H9 (cell line): ENCODE measurements at regions not wholly inside any gene's neighbourhood (a gene's known extent, or its start where the extent isn't known, plus 50 kb on each side); places are given as distances from the start of the nearest gene placed in this dataset.

ENCODE experiments used
- DNase-seq: peaks from one replicate; pipeline ENCODE4 v3.0.0-alpha.2; 2017
- H2AFZ ChIP-seq: one replicate; pipeline ENCODE4 v1.6.1; 2013; ENCODE audit warnings: mild to moderate bottlenecking, low read length, control low read depth, moderate library complexity
- H2AK5ac ChIP-seq: 2 replicates; pipeline ENCODE4 v1.6.1; 2013; ENCODE audit warnings: low read length, control low read depth, mixed read lengths; ENCODE audit not compliant: insufficient read length
- H2BK120ac ChIP-seq: one replicate; pipeline ENCODE4 v1.6.1; 2013; ENCODE audit warnings: low read depth, mild to moderate bottlenecking, low read length, control low read depth, inconsistent platforms; ENCODE audit not compliant: poor library complexity, severe bottlenecking
- H2BK12ac ChIP-seq: 2 replicates; pipeline ENCODE4 v1.6.1; 2013; ENCODE audit warnings: low read length, control low read depth, mixed read lengths, low read depth; ENCODE audit not compliant: insufficient read length
- H2BK15ac ChIP-seq: 2 replicates; pipeline ENCODE4 v1.6.1; 2013; ENCODE audit warnings: low read depth, low read length, control low read depth
- H2BK20ac ChIP-seq: one replicate; pipeline ENCODE4 v1.6.1; 2013; ENCODE audit warnings: low read depth, mild to moderate bottlenecking, low read length, control low read depth, inconsistent platforms; ENCODE audit not compliant: poor library complexity, severe bottlenecking
- H2BK5ac ChIP-seq: 2 replicates; pipeline ENCODE4 v1.6.1; 2013; ENCODE audit warnings: low read length, control low read depth, mixed read lengths; ENCODE audit not compliant: insufficient read length
- H3K14ac ChIP-seq: 2 replicates; pipeline ENCODE4 v1.6.1; 2013; ENCODE audit warnings: low read length, control low read depth; ENCODE audit not compliant: insufficient read depth
- H3K18ac ChIP-seq: 2 replicates; pipeline ENCODE4 v1.6.1; 2013; ENCODE audit warnings: low read depth, mild to moderate bottlenecking, mixed read lengths, low read length, control low read depth; ENCODE audit not compliant: insufficient read length
- H3K23ac ChIP-seq: 2 replicates; pipeline ENCODE4 v1.6.1; 2013; ENCODE audit warnings: low read length, control low read depth, mixed read lengths, low read depth; ENCODE audit not compliant: insufficient read length
- H3K23me2 ChIP-seq: 2 replicates; pipeline ENCODE4 v1.6.1; 2013; ENCODE audit warnings: low read depth, mild to moderate bottlenecking, mixed read lengths, low read length, control low read depth; ENCODE audit not compliant: insufficient read length, poor library complexity, severe bottlenecking
- H3K27ac ChIP-seq: 2 replicates; pipeline ENCODE4 v1.5.1; 2013; ENCODE audit warnings: low read length, control low read depth, mixed read lengths, low read depth; ENCODE audit not compliant: insufficient read length
- H3K27me3 ChIP-seq: 2 replicates; pipeline ENCODE4 v1.6.1; 2013; ENCODE audit warnings: low read length, control low read depth, inconsistent platforms; ENCODE audit not compliant: insufficient read depth
- H3K4ac ChIP-seq: 2 replicates; pipeline ENCODE4 v1.6.1; 2013; ENCODE audit warnings: low read depth, mild to moderate bottlenecking, control low read depth, inconsistent platforms, low read length, moderate library complexity
- H3K4me1 ChIP-seq: 2 replicates; pipeline ENCODE4 v1.6.1; 2013; ENCODE audit warnings: low read length, control low read depth, inconsistent platforms; ENCODE audit not compliant: insufficient read depth
- H3K4me2 ChIP-seq: 2 replicates; pipeline ENCODE4 v1.6.1; 2013; ENCODE audit warnings: low read length, control low read depth, mixed read lengths; ENCODE audit not compliant: insufficient read length, insufficient read depth
- H3K56ac ChIP-seq: 2 replicates; pipeline ENCODE4 v1.6.1; 2013; ENCODE audit warnings: low read depth, mild to moderate bottlenecking, mixed read lengths, low read length, control low read depth; ENCODE audit not compliant: insufficient read length
- H3K79me1 ChIP-seq: 2 replicates; pipeline ENCODE4 v1.6.1; 2013; ENCODE audit warnings: low read depth, mild to moderate bottlenecking, moderate library complexity, low read length, control low read depth, inconsistent platforms; ENCODE audit not compliant: insufficient read depth, poor library complexity, severe bottlenecking
- H3K79me2 ChIP-seq: 2 replicates; pipeline ENCODE4 v1.6.1; 2013; ENCODE audit warnings: low read length, control low read depth, inconsistent platforms; ENCODE audit not compliant: insufficient read depth
- H3K9ac ChIP-seq: 2 replicates; pipeline ENCODE4 v1.6.1; 2013; ENCODE audit warnings: low read length, control low read depth, mixed read lengths; ENCODE audit not compliant: insufficient read length; ENCODE audit errors: extremely low read depth
- H3K9me3 ChIP-seq: one replicate; pipeline ENCODE4 v1.6.1; 2013; ENCODE audit warnings: low read depth, low read length, inconsistent platforms; ENCODE audit not compliant: control insufficient read depth
- H3T11ph ChIP-seq: one replicate; pipeline ENCODE4 v1.6.1; 2013; ENCODE audit warnings: mild to moderate bottlenecking, low read length, control low read depth, inconsistent platforms
- H4K20me1 ChIP-seq: one replicate; pipeline ENCODE4 v1.6.1; 2013; ENCODE audit not compliant: control insufficient read depth, insufficient read length, insufficient read depth
- H4K5ac ChIP-seq: 2 replicates; pipeline ENCODE4 v1.6.1; 2013; ENCODE audit warnings: low read depth, mild to moderate bottlenecking, mixed read lengths, low read length, control low read depth; ENCODE audit not compliant: insufficient read length
- H4K8ac ChIP-seq: replicated peaks from 2 replicates; pipeline ENCODE4 v1.6.1; 2013; ENCODE audit warnings: low read length, control low read depth, mixed read lengths, low read depth; ENCODE audit not compliant: insufficient read length
- H4K91ac ChIP-seq: 2 replicates; pipeline ENCODE4 v1.6.1; 2013; ENCODE audit warnings: low read depth, mild to moderate bottlenecking, moderate library complexity, mixed read lengths, low read length, control low read depth; ENCODE audit not compliant: insufficient read length
- H3K27ac Mint-ChIP-seq, 3 experiments: 2 replicates in 2 of 3; 3 replicates in 1 of 3; pipeline ENCODE4 v1.8.0; 2020 to 2021; ENCODE audit warnings: mixed read lengths in 3 of 3, mild to moderate bottlenecking in 1 of 3, moderate library complexity in 1 of 3
- H3K27me3 Mint-ChIP-seq: 2 replicates; pipeline ENCODE4 v1.8.0; 2021; ENCODE audit warnings: low read depth, mild to moderate bottlenecking, moderate library complexity, mixed read lengths
- H3K36me3 Mint-ChIP-seq, 3 experiments: 2 replicates in 2 of 3; 3 replicates in 1 of 3; pipeline ENCODE4 v1.8.0; 2020 to 2021; ENCODE audit warnings: low read depth in 3 of 3, mixed read lengths in 3 of 3; ENCODE audit not compliant: insufficient read depth in 1 of 3
- H3K4me1 Mint-ChIP-seq, 2 experiments: 2 replicates each; pipeline ENCODE4 v1.8.0; 2020; ENCODE audit warnings: mixed read lengths in 2 of 2
- H3K4me3 Mint-ChIP-seq, 2 experiments: 2 replicates in 1 of 2; 3 replicates in 1 of 2; pipeline ENCODE4 v1.8.0; 2020 to 2021; ENCODE audit warnings: mild to moderate bottlenecking in 2 of 2, mixed read lengths in 2 of 2, moderate library complexity in 1 of 2
- H3K9me3 Mint-ChIP-seq, 2 experiments: 2 replicates in 1 of 2; 3 replicates in 1 of 2; pipeline ENCODE4 v1.8.0; 2020; ENCODE audit warnings: mild to moderate bottlenecking in 2 of 2, mixed read lengths in 2 of 2, moderate library complexity in 1 of 2
- WGBS: extraction: QIAGEN DNeasy Blood & Tissue Kit; methylation state at CpG from one replicate; pipeline ENCODE4 v1.1.7; 2013; ENCODE audit warnings: missing lambda C conversion rate, low lambda C conversion rate, mixed read lengths; ENCODE audit not compliant: insufficient read length; ENCODE audit errors: extremely low coverage; 5-methylcytosine and 5-hydroxymethylcytosine counted together
- TF ChIP-seq, protein P1 (sequence below): fragments of 200-600 bp; sonication (generic); conservative IDR thresholded peaks from 3 replicates; pipeline ENCODE4 v1.8.0; 2021; ENCODE audit warnings: antibody characterized with exemption, mild to moderate bottlenecking

DNA sequence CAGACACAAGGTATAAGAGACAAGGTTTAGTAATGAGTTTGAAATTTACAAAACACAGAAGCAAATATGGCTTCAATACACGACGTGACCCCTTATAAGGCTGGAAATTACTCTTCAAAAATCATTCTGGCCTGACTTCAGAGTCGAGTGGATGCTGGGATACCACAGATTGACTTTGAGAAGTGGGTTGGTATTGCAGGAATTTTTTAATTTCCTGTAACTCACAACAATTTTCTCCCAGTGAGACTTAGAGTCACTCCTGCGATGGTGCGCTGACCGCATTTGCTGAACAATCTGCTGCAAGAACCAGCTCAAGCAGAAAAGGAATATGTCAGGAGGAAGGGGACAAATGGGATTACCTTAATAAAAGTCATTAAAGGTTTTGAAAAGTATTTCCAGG, 132.1 kb downstream of the EMX2 start:
- Histone ChIP-seq H2AFZ (no peak overlapping the region), H3K9ac (no peak overlapping the region), H2BK12ac (no peak overlapping the region), H4K20me1 (no peaks in the 10 kb centered on the region), H2BK15ac (no peak overlapping the region), H3K4me2 (no peak overlapping the region), H3K27ac (no peak overlapping the region), H3K18ac (no peak overlapping the region), H2BK5ac (no peak overlapping the region), H4K91ac (no peak overlapping the region), H2BK120ac (no peak overlapping the region), H3T11ph (no peak overlapping the region), H3K79me1 (no peaks in the 10 kb centered on the region), H2AK5ac (no peak overlapping the region), H4K5ac (no peak overlapping the region), H2BK20ac (no peak overlapping the region), H3K23me2 (no peaks in the 10 kb centered on the region), H3K9me3 (no peaks in the 10 kb centered on the region), H3K79me2 (no peaks in the 10 kb centered on the region), H3K56ac (no peak overlapping the region), H4K8ac (no peak overlapping the region), H3K4me1 (no peaks in the 10 kb centered on the region), H3K14ac (no peak overlapping the region), H3K4ac (no peak overlapping the region), H3K27me3 (no peaks in the 10 kb centered on the region), H3K23ac (no peak overlapping the region)
- no CpG with 5 or more reads among the region's 6 CpGs for WGBS
- Mint-ChIP-seq H3K4me1 (peaks cover 3 to 5% of the 10 kb centered on the region in 2 experiments; a peak in 3 of 4 replicates), H3K27me3 (peaks cover 3% of the 10 kb centered on the region), H3K36me3 (no peaks in the 10 kb centered on the region), H3K27ac (no peak overlapping the region), H3K9me3 (no peaks in the 10 kb centered on the region), H3K4me3 (no peak overlapping the region)
- DNase-seq, result no peak
- TF ChIP-seq, protein P1, sequence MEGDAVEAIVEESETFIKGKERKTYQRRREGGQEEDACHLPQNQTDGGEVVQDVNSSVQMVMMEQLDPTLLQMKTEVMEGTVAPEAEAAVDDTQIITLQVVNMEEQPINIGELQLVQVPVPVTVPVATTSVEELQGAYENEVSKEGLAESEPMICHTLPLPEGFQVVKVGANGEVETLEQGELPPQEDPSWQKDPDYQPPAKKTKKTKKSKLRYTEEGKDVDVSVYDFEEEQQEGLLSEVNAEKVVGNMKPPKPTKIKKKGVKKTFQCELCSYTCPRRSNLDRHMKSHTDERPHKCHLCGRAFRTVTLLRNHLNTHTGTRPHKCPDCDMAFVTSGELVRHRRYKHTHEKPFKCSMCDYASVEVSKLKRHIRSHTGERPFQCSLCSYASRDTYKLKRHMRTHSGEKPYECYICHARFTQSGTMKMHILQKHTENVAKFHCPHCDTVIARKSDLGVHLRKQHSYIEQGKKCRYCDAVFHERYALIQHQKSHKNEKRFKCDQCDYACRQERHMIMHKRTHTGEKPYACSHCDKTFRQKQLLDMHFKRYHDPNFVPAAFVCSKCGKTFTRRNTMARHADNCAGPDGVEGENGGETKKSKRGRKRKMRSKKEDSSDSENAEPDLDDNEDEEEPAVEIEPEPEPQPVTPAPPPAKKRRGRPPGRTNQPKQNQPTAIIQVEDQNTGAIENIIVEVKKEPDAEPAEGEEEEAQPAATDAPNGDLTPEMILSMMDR, result no peak
